PC-9 (cell line): ENCODE measurements at regions not wholly inside any gene's neighbourhood (a gene's known extent, or its start where the extent isn't known, plus 50 kb on each side); places are given as distances from the start of the nearest gene placed in this dataset.

Experiments
- CTCF ChIP-seq: fragments of 200-600 bp; sonication (generic); conservative IDR thresholded peaks from 2 replicates; pipeline ENCODE4 v1.6.1; 2017; ENCODE audit warnings: mixed run types, antibody characterized with exemption, mild to moderate bottlenecking, moderate library complexity
- EZH2 ChIP-seq: fragments of 200-600 bp; sonication (generic); IDR thresholded peaks from 2 replicates; pipeline ENCODE4 v1.8.0; 2017; ENCODE audit warnings: antibody characterized with exemption, low read depth

- TF ChIP-seq CTCF (no peak), EZH2 (no peak)
Observed at GRCh38 chr5:4676934-4677333, 463.2 kb upstream of the ADAMTS16 start.
